Mesenchymal stem cell (in vitro differentiated cells and primary cell): ENCODE measurements at regions not wholly inside any gene's neighbourhood (a gene's known extent, or its start where the extent isn't known, plus 50 kb on each side); places are given as distances from the start of the nearest gene placed in this dataset.

ENCODE experiments used
- DNase-seq: peaks from one replicate; pipeline ENCODE4 v3.0.0-alpha.2; 2013
- H2AFZ ChIP-seq: one replicate; pipeline ENCODE4 v1.6.1; 2013; ENCODE audit warnings: low read depth, mild to moderate bottlenecking, control low read depth, inconsistent platforms, low read length, moderate library complexity
- H2AK5ac ChIP-seq: 2 replicates; pipeline ENCODE4 v1.6.1; 2013; ENCODE audit warnings: low read length, moderate library complexity, mild to moderate bottlenecking, inconsistent platforms; ENCODE audit not compliant: severe bottlenecking
- H2BK120ac ChIP-seq: one replicate; pipeline ENCODE4 v1.6.1; 2013; ENCODE audit warnings: low read depth, mild to moderate bottlenecking, inconsistent platforms, low read length, moderate library complexity
- H2BK12ac ChIP-seq, 2 experiments: one replicate each; pipeline ENCODE4 v1.6.1; 2013; ENCODE audit warnings: inconsistent platforms in 2 of 2, low read length in 2 of 2, mild to moderate bottlenecking in 2 of 2, moderate library complexity in 2 of 2, control low read depth in 1 of 2
- H2BK15ac ChIP-seq: one replicate; pipeline ENCODE4 v1.6.1; 2013; ENCODE audit warnings: mild to moderate bottlenecking, low read depth, inconsistent platforms; ENCODE audit not compliant: poor library complexity, severe bottlenecking
- H2BK5ac ChIP-seq: 2 replicates; pipeline ENCODE4 v1.6.1; 2013; ENCODE audit warnings: low read depth, mild to moderate bottlenecking, low read length, control low read depth, inconsistent platforms; ENCODE audit not compliant: poor library complexity, severe bottlenecking
- H3K14ac ChIP-seq, 2 experiments: one replicate each; pipeline ENCODE4 v1.6.1; 2013; ENCODE audit warnings: inconsistent platforms in 2 of 2, low read length in 2 of 2, control low read depth in 1 of 2, mild to moderate bottlenecking in 1 of 2, moderate library complexity in 1 of 2
- H3K18ac ChIP-seq, 2 experiments: one replicate each; pipeline ENCODE4 v1.6.1; 2013; ENCODE audit warnings: inconsistent platforms in 2 of 2, low read length in 2 of 2, control low read depth in 1 of 2, low read depth in 1 of 2, mild to moderate bottlenecking in 1 of 2
- H3K23ac ChIP-seq, 2 experiments: one replicate each; pipeline ENCODE4 v1.6.1; 2013; ENCODE audit warnings: inconsistent platforms in 2 of 2, low read length in 2 of 2, mild to moderate bottlenecking in 2 of 2, moderate library complexity in 2 of 2, control low read depth in 1 of 2
- H3K27ac ChIP-seq: 2 replicates; pipeline ENCODE4 v1.5.1; 2013; ENCODE audit warnings: mild to moderate bottlenecking, moderate library complexity, low read length, control low read depth, inconsistent platforms; ENCODE audit not compliant: poor library complexity, severe bottlenecking
- H3K27me3 ChIP-seq, 2 experiments: 2 replicates each; pipeline versions ENCODE4 v1.6.1 to v1.7.0; 2013; ENCODE audit warnings: low read length in 2 of 2, mild to moderate bottlenecking in 2 of 2, moderate library complexity in 2 of 2, control low read depth in 1 of 2, inconsistent platforms in 1 of 2; ENCODE audit not compliant: control insufficient read depth in 1 of 2, insufficient read depth in 1 of 2
- H3K36me3 ChIP-seq, 2 experiments: 2 replicates each; pipeline versions ENCODE4 v1.6.1 to v1.7.0; 2013; ENCODE audit warnings: low read length in 2 of 2, control low read depth in 1 of 2, inconsistent platforms in 1 of 2, low read depth in 1 of 2, mild to moderate bottlenecking in 1 of 2; ENCODE audit not compliant: insufficient read depth in 2 of 2, control insufficient read depth in 1 of 2
- H3K4ac ChIP-seq, 2 experiments: one replicate each; pipeline ENCODE4 v1.6.1; 2013; ENCODE audit warnings: inconsistent platforms in 2 of 2, low read length in 2 of 2, mild to moderate bottlenecking in 2 of 2, moderate library complexity in 2 of 2, control low read depth in 1 of 2, low read depth in 1 of 2
- H3K4me1 ChIP-seq: 2 replicates; pipeline ENCODE4 v1.6.1; 2013; ENCODE audit warnings: low read depth, low read length, control low read depth; ENCODE audit not compliant: control insufficient read depth, insufficient read depth
- H3K4me2 ChIP-seq: 2 replicates; pipeline ENCODE4 v1.6.1; 2013; ENCODE audit warnings: low read length, mild to moderate bottlenecking, inconsistent platforms; ENCODE audit not compliant: poor library complexity, severe bottlenecking
- H3K4me3 ChIP-seq, 2 experiments: 2 replicates each; pipeline versions ENCODE4 v1.5.1 to v1.7.0; 2013; ENCODE audit warnings: low read length in 2 of 2, mild to moderate bottlenecking in 2 of 2, control low read depth in 1 of 2, low read depth in 1 of 2; ENCODE audit not compliant: insufficient read depth in 1 of 2
- H3K79me1 ChIP-seq: replicated peaks from 2 replicates; pipeline ENCODE4 v1.6.1; 2013; ENCODE audit warnings: mild to moderate bottlenecking, control low read depth, low read length, inconsistent platforms; ENCODE audit not compliant: poor library complexity, severe bottlenecking
- H3K9ac ChIP-seq: 2 replicates; pipeline ENCODE4 v1.7.0; 2013; ENCODE audit warnings: mild to moderate bottlenecking, low read length, moderate library complexity
- H3K9me3 ChIP-seq: 2 replicates; pipeline ENCODE4 v1.7.0; 2013; ENCODE audit warnings: mild to moderate bottlenecking, low read length; ENCODE audit not compliant: control insufficient read depth
- H4K8ac ChIP-seq: one replicate; pipeline ENCODE4 v1.6.1; 2013; ENCODE audit warnings: inconsistent platforms, mild to moderate bottlenecking, low read length, moderate library complexity
- H4K91ac ChIP-seq: one replicate; pipeline ENCODE4 v1.6.1; 2013; ENCODE audit warnings: mild to moderate bottlenecking, low read length, inconsistent platforms
- WGBS: methylation state at CpG from one replicate; pipeline ENCODE4 v1.1.7; 2013; ENCODE audit warnings: mixed read lengths; 5-methylcytosine and 5-hydroxymethylcytosine counted together

DNA sequence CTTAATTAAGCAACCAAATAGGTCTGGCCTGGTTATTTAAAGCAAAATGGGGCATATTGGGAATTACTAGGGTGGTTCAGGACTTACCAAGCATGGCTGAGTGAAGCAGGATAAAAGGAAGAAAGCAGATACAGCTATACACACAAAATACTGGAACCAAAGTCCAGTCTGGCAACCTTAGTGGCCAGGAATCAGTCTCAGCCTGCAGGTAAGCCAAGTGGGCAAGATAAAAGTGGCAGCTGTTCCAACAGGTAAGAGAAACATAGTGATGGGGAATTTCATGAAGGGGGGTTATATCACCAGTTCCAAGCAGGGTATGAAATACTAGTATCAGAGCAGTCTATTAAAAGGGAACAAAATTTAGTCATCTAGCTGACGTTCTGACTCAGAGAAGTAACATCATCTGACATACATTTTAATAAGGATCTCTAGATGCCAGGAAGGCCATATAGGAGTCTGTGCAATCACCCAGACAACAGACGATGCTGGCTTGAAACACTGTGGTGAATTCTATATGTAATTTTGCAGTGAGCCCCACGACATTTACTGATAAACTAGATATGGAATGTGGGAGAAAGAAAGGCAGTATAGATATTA is 292.1 kb upstream of the HSF2 start:
- Histone ChIP-seq H3K4ac (no peak overlapping the region), H2BK5ac (no peak overlapping the region), H3K4me2 (no peak overlapping the region), H2BK120ac (no peak overlapping the region), H3K27me3 (no peaks in the 10 kb centered on the region), H3K4me3 (no peak overlapping the region), H2AK5ac (no peak overlapping the region), H3K27ac (no peak overlapping the region), H2BK12ac (no peak overlapping the region), H2BK15ac (no peak overlapping the region), H3K79me1 (no peaks in the 10 kb centered on the region), H3K14ac (no peak overlapping the region), H4K91ac (no peak overlapping the region), H3K9ac (no peak overlapping the region), H3K36me3 (no peaks in the 10 kb centered on the region), H2AFZ (no peak overlapping the region), H3K23ac (no peak overlapping the region), H3K4me1 (no peaks in the 10 kb centered on the region), H3K9me3 (no peaks in the 10 kb centered on the region), H3K18ac (no peak overlapping the region), H4K8ac (no peak overlapping the region)
- DNase-seq = no peak
- 70% methylated on average over 3 of the region's 3 CpGs for WGBS

DNA sequence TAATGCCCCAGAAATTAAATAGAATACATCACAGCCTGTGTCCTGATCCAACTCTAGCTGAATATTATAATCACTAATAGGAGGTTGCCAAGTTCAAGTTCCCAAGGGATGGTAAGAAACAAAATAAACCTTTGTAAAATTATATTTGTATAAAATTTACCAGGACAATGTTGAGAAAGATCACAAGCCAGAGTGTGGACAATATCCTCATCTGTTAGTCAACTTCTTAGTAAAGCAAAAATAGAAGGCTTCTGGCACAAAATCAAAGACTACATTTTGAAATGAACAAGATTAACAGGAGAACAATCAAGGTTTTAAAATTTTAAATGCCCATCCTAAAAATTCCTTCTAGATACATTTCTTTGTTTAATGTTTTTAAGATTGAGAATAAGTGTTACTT is 290.4 kb upstream of the HSF2 start:
- Histone ChIP-seq H3K4me2 (no peak overlapping the region), H4K8ac (no peak overlapping the region), H2BK120ac (no peak overlapping the region), H4K91ac (no peak overlapping the region), H3K4me1 (no peaks in the 10 kb centered on the region), H3K4me3 (no peak overlapping the region), H2BK12ac (no peak overlapping the region), H2AFZ (no peak overlapping the region), H3K36me3 (no peaks in the 10 kb centered on the region), H3K23ac (no peak overlapping the region), H3K9me3 (no peaks in the 10 kb centered on the region), H2BK5ac (no peak overlapping the region), H2AK5ac (no peak overlapping the region), H3K18ac (no peak overlapping the region), H3K27ac (no peak overlapping the region), H2BK15ac (no peak overlapping the region), H3K27me3 (no peaks in the 10 kb centered on the region), H3K9ac (no peak overlapping the region), H3K14ac (no peak overlapping the region), H3K79me1 (no peaks in the 10 kb centered on the region), H3K4ac (no peak overlapping the region)
- no peak for DNase-seq

- Histone ChIP-seq H3K9me3 (no peaks in the 10 kb centered on the region), H2BK120ac (no peak overlapping the region), H3K27me3 (no peaks in the 10 kb centered on the region), H3K4me3 (no peak overlapping the region), H2AFZ (no peak overlapping the region), H2BK12ac (no peak overlapping the region), H3K4ac (no peak overlapping the region), H3K36me3 (no peaks in the 10 kb centered on the region), H3K4me1 (no peaks in the 10 kb centered on the region), H3K79me1 (no peaks in the 10 kb centered on the region), H3K18ac (no peak overlapping the region), H2BK15ac (no peak overlapping the region), H3K14ac (no peak overlapping the region), H3K9ac (no peak overlapping the region), H3K27ac (no peak overlapping the region), H2BK5ac (no peak overlapping the region), H3K23ac (no peak overlapping the region), H4K91ac (no peak overlapping the region), H2AK5ac (no peak overlapping the region), H4K8ac (no peak overlapping the region), H3K4me2 (no peak overlapping the region)
- DNase-seq = no peak
- WGBS = no CpG with 5 or more reads among the region's 2 CpGs
Observed at GRCh38 chr6:122114717-122115116, 284.7 kb upstream of the HSF2 start.

GRCh38 chr6:122116119-122116834 is 283.2 kb upstream of the HSF2 start:
- Histone ChIP-seq H3K4me3 (no peak overlapping the region), H3K23ac (no peak overlapping the region)

More at GRCh38 chr6:122116119-122116834, 283.2 kb upstream of the HSF2 start:
- Histone ChIP-seq H3K18ac (no peak overlapping the region), H2BK12ac (no peak overlapping the region), H2BK120ac (no peak overlapping the region), H3K27ac (no peak overlapping the region), H3K79me1 (no peaks in the 10 kb centered on the region), H3K4me1 (no peaks in the 10 kb centered on the region), H2BK15ac (no peak overlapping the region), H3K9me3 (no peaks in the 10 kb centered on the region), H3K14ac (no peak overlapping the region), H2AFZ (no peak overlapping the region), H3K4ac (no peak overlapping the region), H4K8ac (no peak overlapping the region), H3K4me2 (no peak overlapping the region), H3K27me3 (no peaks in the 10 kb centered on the region), H2AK5ac (no peak overlapping the region), H2BK5ac (no peak overlapping the region), H3K36me3 (no peaks in the 10 kb centered on the region), H4K91ac (no peak overlapping the region), H3K9ac (no peak overlapping the region)
- 90% methylated on average over 3 of the region's 5 CpGs for WGBS
- DNase-seq = no peak
